DMS114 treated with DMSO at 0.1 percent for 48 hours (cell line): ENCODE measurements at regions not wholly inside any gene's neighbourhood (a gene's known extent, or its start where the extent isn't known, plus 50 kb on each side); places are given as distances from the start of the nearest gene placed in this dataset.

ENCODE experiments used
- DNase-seq: peaks from one replicate; lab custom pipeline; 2025; ENCODE audit not compliant: unreplicated experiment; lab: John Stamatoyannopoulos, UW

DNA sequence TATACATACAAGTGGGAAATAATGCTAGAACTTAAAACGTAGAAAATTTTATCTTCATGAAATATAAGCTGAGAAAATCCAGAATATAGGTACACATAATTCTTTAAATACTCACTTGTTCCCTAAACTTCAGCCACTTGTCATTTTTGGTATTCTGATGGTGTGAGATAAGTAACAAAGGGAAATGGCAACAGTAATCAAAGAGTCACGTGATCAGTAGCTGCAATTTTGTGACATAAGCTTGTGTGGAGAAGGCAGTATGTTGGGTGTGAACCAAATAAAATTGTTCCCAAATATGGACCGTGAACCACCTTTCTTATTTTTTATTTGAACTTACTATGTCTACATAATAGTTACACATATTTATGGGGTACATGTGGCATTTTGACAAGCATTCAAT is 650.3 kb upstream of the ADARB2 start:
- no peak for DNase-seq

GRCh38 chr10:2387261-2387660 is 649.9 kb upstream of the ADARB2 start:
- DNase-seq = no peak

DNA sequence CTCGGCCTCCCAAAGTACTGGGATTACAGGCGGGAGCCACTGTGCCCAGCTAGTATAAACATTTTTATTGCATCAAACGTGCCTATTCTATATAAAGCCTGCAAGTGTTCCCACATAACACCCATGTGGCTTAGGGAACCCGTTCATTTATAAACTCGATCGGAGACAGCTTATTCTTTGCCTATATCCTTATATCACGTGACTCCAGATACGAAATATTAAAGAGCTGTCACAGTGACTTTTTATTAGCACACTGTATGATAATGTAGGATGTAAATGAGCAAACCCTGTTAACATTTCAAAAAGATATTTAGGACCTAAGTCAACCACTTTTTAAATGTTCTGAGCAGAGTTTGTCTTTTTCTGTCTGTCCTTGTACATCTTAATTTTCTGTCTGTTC is 642.9 kb upstream of the ADARB2 start:
- DNase-seq = no peak

DNA sequence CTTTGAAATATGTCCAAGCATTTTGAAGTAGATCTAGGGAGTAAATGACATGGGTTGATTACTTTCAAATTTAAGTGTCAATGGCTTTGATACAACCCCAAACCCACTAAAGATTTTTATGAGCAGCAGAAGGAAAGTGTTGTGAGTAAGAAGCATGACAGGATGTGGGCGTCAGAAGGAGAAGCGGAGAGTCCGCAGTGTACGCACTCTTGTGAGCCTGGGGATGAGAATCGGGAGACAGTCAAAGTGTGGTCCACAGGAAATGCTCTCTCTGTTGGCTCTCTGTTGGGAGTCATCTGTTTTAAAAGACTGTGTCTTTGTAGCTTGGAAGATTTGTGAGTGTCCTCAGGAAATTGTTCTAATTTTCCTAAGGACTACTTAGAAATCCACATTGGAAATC is 629.8 kb upstream of the ADARB2 start:
- DNase-seq = no peak

GRCh38 chr10:2366264-2366931 is 629.1 kb upstream of the ADARB2 start:
- DNase-seq = no peak

GRCh38 chr10:2362331-2362730 is 625.0 kb upstream of the ADARB2 start:
- DNase-seq = no peak

DNA sequence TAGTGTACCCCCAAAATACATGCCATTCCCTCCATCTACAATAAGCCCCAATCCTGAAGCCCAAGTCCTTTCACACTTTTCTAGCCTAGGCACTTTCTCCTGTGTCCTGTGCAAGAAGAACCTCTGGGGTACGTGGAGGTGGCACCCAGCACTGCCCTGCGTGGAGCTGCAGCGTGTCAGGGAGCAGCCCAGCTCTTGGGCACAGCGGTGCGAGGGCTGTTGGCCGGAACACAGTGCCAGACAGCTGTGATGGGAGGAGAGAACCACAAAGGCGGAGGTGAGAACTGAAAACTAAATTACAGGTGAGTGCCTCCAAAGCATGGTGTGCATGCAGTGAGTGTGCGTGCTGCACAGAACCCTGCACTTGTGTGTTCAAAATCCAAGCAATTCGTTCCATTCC is 621.3 kb upstream of the ADARB2 start:
- no peak for DNase-seq

- no peak for DNase-seq
These were observed 619.3 kb upstream of the ADARB2 start for GRCh38 chr10:2356670-2357069.

GRCh38 chr10:2351566-2351965 is 614.2 kb upstream of the ADARB2 start:
- DNase-seq = no peak

DNA sequence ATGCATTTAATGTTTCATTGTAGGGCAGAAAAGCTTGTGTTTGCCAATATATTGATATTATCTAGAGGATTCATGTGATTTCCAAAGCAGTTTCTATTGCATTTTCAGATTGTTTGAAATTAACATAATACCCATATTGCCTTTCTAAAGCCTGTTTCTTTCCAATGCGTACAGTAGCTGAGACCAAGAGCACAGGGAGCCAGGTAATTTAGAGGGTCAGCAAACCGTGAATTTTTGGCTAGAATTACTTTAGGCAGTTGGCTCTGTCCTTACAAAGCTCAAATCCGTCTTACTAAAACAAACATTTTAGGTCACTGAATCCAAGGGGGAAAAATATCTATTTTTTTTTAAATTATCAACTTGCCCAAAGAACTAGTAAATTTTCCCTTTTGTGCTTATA is 604.9 kb upstream of the ADARB2 start:
- no peak for DNase-seq

DNA sequence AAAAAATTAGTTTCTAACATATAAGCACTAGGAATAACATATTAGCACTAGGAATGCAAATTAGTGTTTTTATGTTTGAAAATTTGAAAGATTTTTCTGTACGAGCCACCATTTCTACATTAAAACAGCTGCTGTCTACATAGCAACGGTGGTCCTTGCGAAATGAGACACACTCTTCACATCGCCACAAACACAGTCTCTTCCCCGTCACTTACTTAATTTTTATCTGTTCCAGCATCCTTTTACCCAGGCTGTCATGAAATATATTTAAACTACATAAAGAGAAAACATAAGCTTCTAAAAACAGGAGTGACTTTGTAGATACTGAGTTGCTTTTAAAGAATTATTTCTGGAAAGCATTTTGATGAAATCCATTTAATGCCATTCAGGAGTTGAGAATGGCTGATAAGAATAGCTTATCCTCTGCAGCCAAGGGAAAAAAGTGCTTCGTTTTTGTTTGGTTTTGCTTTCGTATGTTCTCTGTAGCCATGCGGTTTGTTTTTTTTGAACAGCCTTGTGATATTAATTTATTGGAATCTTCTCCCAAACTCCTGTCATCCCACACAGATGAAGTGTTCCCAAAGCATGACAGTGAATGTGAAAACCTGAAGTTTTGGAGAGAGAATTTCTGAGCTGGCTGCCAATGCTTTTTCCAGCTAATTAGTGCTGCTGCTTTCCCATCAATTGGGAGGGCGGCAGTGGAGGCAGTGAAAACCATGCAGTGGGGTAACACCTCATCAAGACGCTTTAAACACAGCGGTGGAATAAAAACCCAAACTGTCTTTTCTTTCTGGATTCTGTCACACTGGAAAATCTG is 603.7 kb upstream of the ADARB2 start:
- no peak for DNase-seq

GRCh38 chr10:2335626-2336025 is 598.3 kb upstream of the ADARB2 start:
- no peak for DNase-seq

- DNase-seq = no peak
These were observed 597.2 kb upstream of the ADARB2 start for GRCh38 chr10:2334575-2334974.

DNA sequence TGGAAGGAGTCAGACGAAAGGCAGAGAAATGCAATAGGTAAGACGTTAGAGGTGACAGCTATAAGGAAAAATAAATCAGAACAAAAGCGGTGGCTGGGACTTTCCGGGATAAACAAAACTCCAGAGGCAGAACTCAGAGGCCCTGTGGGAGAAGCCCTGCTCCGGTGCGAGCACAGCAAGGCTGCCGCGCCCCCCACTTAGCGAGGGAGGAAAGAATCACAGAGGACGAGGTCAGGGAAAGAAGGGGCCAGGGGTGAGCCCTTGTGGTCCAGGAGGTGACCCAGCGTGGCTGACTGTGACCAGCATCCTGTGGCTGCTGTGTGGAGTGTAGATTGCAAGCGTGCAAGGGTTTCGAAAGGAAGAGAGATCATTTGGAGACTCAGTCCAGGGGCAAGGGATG is 591.8 kb upstream of the ADARB2 start:
- DNase-seq = no peak

DNA sequence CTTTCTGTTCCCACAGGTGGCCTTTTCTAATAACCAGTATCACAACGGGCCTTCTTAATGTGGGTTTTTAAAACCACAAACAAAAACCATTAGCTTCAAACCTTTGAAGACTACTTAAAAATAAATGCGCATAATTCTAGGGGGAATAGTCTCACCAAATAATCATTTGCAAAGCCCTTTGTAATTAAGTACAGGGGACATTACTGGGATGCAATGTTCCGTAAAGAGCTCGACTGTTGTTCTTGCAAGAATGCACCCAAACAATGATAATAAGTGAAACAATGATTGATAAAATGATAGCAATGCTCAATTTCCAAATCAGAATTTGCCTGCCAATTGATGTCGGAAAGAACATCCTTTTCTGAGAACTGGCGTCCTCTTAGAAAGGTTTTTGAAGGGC is 589.1 kb upstream of the ADARB2 start:
- DNase-seq = no peak

DNA sequence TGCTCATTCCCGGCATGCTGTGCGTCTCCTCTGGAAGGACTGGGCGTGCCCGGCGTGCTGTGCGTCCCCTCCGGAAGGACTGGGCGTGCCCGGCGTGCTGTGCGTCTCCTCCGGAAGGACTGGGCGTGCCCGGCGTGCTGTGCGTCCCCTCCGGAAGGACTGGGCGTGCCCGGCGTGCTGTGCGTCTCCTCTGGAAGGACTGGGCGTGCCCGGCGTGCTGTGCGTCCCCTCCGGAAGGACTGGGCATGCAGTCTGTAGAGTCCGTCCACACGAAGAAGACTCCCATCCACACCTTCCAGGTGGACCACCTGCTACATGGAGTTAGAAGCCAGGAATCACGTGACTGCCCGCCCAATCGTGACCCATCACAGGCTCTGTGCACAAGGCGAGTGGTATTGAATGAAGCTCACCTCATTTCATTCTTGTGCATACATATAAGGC is 577.7 kb upstream of the ADARB2 start:
- peak; percentile 47 for DNase-seq

- DNase-seq = no peak
These were observed 568.8 kb upstream of the ADARB2 start for GRCh38 chr10:2306081-2306480.

- no peak for DNase-seq
These were observed 565.8 kb upstream of the ADARB2 start for GRCh38 chr10:2303169-2303568.

GRCh38 chr10:2301227-2301626 is 563.9 kb upstream of the ADARB2 start:
- no peak for DNase-seq

DNA sequence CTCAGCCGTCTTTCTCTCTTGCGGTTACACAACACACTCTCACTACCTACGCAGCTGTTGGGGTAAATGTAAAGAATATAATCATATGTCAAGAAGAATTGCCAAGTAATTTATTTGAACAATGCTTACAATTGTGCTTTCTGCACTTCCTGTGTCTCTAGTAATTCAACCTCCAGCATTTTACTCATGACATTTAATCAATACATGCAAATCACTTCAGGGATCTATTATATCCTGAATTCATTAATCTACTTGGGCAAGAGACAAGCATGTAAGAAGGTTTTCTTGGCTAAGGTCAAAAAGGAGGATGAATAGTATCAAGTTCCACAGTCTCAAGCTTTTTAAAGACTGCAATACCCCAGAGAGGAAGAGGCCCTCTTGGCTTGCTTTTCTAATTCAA is 562.9 kb upstream of the ADARB2 start:
- DNase-seq = no peak

DNA sequence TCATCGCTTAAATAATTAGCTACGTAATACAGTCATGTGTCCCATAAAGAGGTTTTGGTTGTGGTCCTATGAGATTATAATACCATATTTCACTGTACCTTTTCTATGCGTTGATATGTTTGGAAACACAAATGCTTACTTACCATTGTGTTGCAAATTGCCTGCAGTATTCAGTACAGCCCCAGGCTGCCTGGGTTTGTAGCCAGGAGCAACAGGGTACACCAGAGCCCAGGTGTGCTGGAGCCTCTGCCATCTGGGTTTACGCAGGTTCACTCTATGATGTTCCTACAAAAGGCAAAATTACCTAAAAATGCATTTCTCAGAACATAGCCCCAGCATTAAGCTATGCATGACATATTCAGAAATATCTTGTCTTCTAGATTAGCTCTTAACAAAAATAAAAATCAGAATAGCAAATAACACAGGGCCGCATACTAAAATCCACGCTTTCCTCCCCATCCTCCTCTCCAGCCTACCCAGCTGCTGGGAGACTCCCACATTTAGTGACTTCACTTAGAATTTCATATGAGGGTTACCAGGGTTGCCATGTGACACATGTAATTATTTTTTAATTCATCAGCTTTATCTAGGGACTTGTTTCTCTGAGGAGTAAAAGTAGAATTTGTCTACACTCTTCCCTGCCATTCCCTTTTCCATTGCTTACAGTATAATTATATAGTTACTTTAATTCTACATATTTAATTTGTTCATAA is 559.0 kb upstream of the ADARB2 start:
- no peak for DNase-seq

- no peak for DNase-seq
These were observed 557.4 kb upstream of the ADARB2 start for GRCh38 chr10:2294739-2295138.
